ENCODE measurements at regions not wholly inside any gene's neighbourhood (a gene's known extent, or its start where the extent isn't known, plus 50 kb on each side); places are given as distances from the start of the nearest gene placed in this dataset.

GRCh38 chr3:171956705-171957104 lies 82.7 kb upstream of the FNDC3B start:
- DNase-seq, result no peak

- DNase-seq, result no peak
Observed at GRCh38 chr3:171959532-171960089, 79.8 kb upstream of the FNDC3B start.

- no peak for DNase-seq
Observed at GRCh38 chr3:171960159-171960558, 79.2 kb upstream of the FNDC3B start.

DNA sequence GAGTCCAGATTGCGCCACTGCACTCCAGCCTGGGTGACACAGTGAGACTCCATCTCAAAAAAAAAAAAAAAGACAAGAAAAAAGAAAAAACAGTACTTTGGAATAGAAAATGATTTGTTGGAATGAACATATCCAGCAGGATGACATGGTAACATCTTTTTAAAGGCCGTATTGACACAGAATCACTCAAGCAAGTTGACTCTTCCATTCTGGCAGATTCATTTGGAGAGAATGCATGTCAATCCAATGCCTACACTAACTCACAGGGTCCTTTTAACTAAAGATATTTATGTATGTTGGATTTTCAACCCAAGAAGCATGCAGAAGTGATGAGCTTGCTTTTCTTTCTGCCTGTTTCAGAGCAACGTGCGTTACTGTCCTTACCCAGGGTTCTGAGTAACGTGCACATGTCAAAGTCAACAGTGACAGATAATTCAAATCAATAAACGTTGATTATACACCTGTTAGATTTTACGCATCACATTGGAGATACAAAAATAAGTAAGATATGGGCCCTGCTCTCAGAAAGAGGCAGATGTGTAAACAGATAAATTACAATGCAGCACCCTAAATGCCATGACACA lies 77.1 kb upstream of the FNDC3B start:
- DNase-seq, result no peak

DNA sequence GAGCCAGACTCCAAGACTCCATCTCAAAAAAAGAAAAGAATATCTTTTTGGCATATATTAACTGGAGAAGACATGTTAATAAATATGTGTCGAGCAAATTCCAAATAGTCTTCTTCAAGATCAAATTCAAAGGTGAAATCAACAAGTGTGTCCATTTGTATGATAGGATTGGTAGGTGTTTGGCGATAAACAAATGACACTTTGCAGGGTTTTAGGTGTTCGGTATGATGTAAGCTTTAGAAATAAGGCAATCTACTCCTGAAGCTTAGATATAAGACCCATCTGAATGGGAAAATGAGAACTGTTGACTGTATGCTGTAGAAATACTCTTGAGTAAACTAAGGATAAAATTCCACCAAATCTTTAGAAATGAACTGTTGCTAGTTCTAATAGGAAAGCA lies 75.8 kb upstream of the FNDC3B start:
- no peak for DNase-seq

- DNase-seq, result no peak
Observed at GRCh38 chr3:171965067-171965712, 74.2 kb upstream of the FNDC3B start.

DNA sequence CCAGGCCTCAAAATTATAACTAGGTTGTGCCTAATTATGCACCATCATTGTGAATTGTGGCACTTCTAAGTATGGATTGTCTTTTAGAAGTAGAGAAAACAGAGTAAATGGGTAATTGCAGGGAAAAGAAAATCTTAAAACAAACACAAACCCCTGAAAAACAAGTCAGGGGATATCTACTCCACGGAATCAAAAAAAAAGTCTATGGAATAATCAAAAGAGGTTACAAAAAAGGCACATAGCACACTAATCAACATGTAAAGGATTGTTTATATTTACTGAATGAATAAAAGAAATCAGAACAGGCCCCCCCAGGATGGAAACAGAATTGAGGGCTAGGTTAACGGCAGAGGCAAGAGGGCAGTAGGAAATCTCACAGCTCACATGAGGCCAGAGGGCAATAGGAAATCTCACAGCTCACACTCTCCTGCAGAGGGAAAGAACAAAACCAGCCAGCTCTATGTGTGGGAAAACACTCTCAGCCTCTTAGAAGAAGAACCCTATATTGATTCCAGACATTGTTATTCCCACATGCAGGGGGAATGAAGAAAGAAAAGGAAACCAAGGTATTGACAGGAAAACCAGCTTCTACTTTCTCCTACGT lies 72.7 kb upstream of the FNDC3B start:
- DNase-seq, result no peak

DNA sequence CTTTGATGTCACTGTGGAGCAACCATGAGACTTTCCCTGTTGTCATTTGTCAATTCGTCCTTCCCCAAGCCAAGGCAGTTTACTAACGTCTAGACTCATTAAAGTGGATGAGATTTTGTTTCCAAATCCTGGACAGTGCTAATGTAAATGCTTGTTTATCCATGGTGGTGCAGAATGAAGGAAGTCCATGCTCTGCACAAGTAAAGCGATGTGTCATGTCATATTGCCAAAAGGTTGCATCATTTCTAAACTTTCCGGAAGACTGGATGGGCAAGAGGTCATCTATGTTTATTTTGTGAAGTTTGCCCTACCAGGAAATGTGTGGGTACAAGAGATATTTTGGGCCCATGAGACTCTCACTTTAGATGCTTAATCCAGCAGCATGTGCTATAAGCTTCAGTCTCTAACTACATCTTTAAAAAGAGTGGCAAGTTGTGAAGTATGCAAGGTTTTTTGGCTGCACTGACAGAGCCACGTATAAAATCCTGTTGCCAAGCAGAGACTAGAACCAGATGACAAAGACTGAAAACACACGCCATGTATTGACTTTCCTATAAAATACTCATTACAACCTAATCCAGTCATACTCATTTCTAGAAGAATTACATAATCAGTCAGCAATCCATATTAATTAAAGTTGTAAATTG lies 72.1 kb upstream of the FNDC3B start:
- DNase-seq, result peak; percentile 71

DNA sequence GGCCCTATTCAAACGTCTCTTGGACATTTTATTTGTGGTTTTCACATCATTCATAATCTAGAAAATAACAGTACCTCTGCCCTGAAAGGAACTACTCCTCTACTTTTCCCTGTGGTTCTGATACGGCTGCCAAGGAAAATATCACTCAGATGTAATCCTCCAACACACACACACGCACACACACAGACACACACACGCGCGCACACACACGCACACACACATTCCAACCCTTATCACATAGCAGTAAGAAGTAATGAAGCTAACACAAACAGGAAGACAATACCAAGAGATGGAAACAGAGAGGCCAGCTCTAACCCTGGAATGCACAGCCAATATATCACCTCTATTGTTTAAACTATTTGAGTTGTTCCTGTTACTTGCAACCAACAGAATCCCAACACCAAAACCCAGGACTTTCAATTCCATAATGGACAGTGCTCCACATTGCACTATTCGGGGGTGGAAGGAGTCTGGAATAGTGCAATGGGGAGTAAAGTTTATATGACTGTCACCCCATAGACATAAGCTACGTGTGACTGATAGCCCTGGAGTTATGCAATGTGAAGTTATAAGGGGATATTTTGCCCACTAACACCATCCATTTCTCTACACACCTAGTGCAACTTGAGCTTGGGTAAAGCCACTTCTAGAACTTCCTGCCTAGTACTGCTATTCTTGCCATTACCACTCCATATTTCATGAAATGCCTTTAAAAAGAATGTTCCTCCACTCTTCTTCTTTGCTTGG lies 71.3 kb upstream of the FNDC3B start:
- peak; percentile 42 for DNase-seq

DNA sequence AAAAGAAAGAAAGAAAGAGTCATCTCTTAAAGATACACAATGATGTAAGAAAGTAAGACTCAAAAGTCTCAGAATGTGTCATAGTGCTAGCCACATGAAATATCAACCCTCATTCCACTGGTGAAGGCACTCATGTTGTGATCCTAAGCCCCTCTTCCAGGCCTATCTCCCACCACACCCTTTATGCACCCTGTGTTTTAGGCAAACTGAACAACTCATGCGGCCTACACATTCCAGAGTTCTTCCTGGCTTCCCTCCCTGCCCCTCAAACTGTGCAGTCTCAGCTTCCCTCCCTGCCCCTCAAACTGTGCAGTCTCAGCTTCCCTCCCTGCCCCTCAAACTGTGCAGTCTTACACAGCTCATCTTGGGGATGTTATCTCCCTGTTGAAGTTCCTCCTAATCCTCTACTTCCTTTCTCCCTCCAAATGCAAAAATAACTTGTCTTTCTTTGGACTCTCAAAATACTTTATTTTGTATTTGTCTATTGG lies 69.0 kb upstream of the FNDC3B start:
- no peak for DNase-seq

DNA sequence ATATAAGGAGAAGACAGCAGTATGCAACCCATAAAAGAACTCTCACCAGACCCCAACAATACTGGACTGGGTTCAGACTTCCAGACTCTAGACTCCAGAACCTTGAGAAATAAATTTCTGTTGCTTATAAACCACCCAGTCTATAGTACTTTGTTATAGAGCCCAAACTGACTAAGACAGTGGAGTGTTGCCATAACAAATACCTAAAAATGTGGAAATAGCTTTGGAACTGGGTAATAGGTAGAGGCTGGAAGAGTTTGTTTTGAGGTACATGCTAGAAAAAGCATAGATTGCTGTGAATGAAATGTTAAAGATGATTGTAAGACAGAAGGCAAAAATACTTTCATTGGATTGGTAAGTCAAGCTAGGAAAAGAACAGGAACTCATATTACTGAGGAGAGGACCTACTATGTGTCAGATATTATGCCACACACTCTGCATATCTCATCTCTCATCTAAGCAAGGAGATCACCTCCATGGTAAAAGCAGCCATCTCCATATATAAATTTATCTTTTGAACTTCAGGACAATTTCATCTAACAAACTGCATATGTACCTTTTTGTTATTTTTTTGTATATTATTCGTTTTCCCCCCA lies 67.4 kb upstream of the FNDC3B start:
- no peak for DNase-seq

GRCh38 chr3:171972871-171973348 lies 66.5 kb upstream of the FNDC3B start:
- peak; percentile 86 for DNase-seq

GRCh38 chr3:171974986-171975837 lies 64.2 kb upstream of the FNDC3B start:
- no peak for DNase-seq

DNA sequence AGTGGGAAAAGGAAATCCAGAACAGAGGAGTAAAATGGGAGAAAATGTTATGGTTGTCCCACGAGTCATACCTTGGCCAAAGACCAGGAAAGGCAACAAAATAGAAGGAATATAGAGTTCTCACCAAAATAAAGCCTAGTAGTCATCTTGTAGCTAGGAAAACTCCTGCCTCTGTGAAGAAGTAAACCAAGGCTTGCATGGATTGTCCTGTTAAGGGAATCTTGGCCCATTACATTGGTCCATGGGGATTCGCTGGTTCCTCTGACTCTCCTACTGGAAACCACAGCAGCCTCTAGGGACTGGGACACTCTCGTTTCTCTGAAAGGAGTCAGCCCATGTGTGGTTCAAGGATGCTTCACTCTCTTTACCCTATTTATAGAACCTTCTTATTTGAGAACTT lies 62.9 kb upstream of the FNDC3B start:
- DNase-seq, result no peak

- no peak for DNase-seq
Observed at GRCh38 chr3:171977441-171977840, 61.9 kb upstream of the FNDC3B start.

GRCh38 chr3:171977860-171978259 lies 61.5 kb upstream of the FNDC3B start:
- DNase-seq, result no peak

GRCh38 chr3:171978390-171978789 lies 61.0 kb upstream of the FNDC3B start:
- no peak for DNase-seq

- no peak for DNase-seq
Observed at GRCh38 chr3:171979081-171979480, 60.3 kb upstream of the FNDC3B start.

- no peak for DNase-seq
Observed at GRCh38 chr3:171980578-171981270, 58.7 kb upstream of the FNDC3B start.

DNA sequence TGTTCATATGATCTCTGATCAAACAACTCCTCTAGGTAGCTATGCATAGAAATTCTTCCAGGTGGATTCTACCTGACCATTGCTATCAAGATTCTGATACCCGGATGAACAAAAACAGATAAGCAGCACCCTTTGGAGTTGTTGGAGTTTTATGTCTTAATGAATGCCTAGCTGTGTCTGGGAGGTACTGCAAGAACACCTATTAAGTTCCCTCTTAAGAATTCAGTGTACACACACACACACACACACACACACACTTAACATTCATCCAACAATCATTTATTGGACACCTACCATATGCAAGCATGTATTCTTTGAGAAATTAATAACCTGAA lies 58.1 kb upstream of the FNDC3B start:
- DNase-seq, result no peak

- DNase-seq, result no peak
Observed at GRCh38 chr3:171982828-171983227, 56.5 kb upstream of the FNDC3B start.

Data from left hindlimb (tissue), 1 donor.